HCT116 (cell line): ENCODE measurements at regions not wholly inside any gene's neighbourhood (a gene's known extent, or its start where the extent isn't known, plus 50 kb on each side); places are given as distances from the start of the nearest gene placed in this dataset.
A peak's percentile ranks its signal among the peaks of the same experiment; 100 is the strongest.

ENCODE experiments used
- ATAC-seq: fragments of 200-7000 bp; cut with Tn5 transposase; 2 replicates; pipeline ENCODE4 v1.9.1; 2020; ENCODE audit warnings: mild to moderate bottlenecking, moderate library complexity
- BruUV-seq: library from RNA; stranded (reverse); fragments of 400-500 nt; replicated peaks from 2 replicates; lab custom pipeline; 2021; lab: Mats Ljungman, UMichigan
- CTCF ChIA-PET: fragments of 300-600 bp; sonication (Branson Sonifier 250); formaldehyde crosslinking; loops from one replicate; lab custom pipeline; 2021; ENCODE audit warnings: antibody characterized with exemption; lab: Charles Lee
- POLR2A ChIA-PET: fragments of 300-600, 350-600 bp; sonication (Branson Sonifier 250); formaldehyde crosslinking; loops from one replicate; lab custom pipeline; 2021; ENCODE audit warnings: antibody characterized with exemption; lab: Charles Lee
- RAD21 ChIA-PET, 2 experiments: fragments of 300-600 bp; sonication (Branson Sonifier 250); formaldehyde crosslinking; loops; one replicate each; lab custom pipeline; 2023; ENCODE audit warnings: low total read pairs in 2 of 2; ENCODE audit not compliant: uncharacterized antibody in 2 of 2, unreplicated experiment in 2 of 2, low non-redundant PET in 1 of 2; lab: Charles Lee
- DNase-seq: peaks from one replicate; pipeline ENCODE4 v3.0.0-alpha.2; 2010; ENCODE audit warnings: low read depth, low spot score
- H2AFZ ChIP-seq: fragments of 200-600 bp; shearing (Covaris generic), sonication (generic); 2 replicates; pipeline ENCODE4 v1.6.1; 2017; ENCODE audit warnings: low read depth, mixed run types, mixed read lengths, antibody characterized with exemption, low read length; ENCODE audit not compliant: poor library complexity, severe bottlenecking
- H3K27ac ChIP-seq: 2 replicates; pipeline ENCODE4 v1.5.1; 2012; ENCODE audit warnings: low read depth, low read length
- H3K27me3 ChIP-seq: fragments of 200-600 bp; sonication (generic); 2 replicates; pipeline ENCODE4 v1.6.1; 2016; ENCODE audit warnings: mixed run types, low read length, mixed read lengths; ENCODE audit not compliant: insufficient read depth
- H3K36me3 ChIP-seq, 2 experiments: fragments of 200-500 bp in 1 of 2; fragments of 200-600 bp in 1 of 2; sonication (Bioruptor generic) in 1 of 2; sonication (generic) in 1 of 2; 2 replicates each; pipeline versions ENCODE4 v1.5.1 to v1.6.1; 2014 to 2016; ENCODE audit warnings: low read length in 2 of 2, inconsistent platforms in 1 of 2, mixed read lengths in 1 of 2, mixed run types in 1 of 2; ENCODE audit not compliant: insufficient read depth in 2 of 2, control insufficient read depth in 1 of 2
- H3K4me1 ChIP-seq, 2 experiments: fragments of 200-600 bp in 1 of 2; sonication (generic) in 1 of 2; 2 replicates each; pipeline versions ENCODE4 v1.5.1 to v1.6.1; 2012 to 2017; ENCODE audit warnings: low read length in 2 of 2, inconsistent platforms in 1 of 2, mild to moderate bottlenecking in 1 of 2, mixed read lengths in 1 of 2, mixed run types in 1 of 2, moderate library complexity in 1 of 2; ENCODE audit not compliant: insufficient read depth in 2 of 2, control insufficient read depth in 1 of 2
- H3K4me2 ChIP-seq: fragments of 200-600 bp; sonication (generic); 2 replicates; pipeline ENCODE4 v1.6.1; 2017; ENCODE audit warnings: mixed run types, low read length, mixed read lengths
- H3K4me3 ChIP-seq, 2 experiments: fragments of 200-600 bp in 1 of 2; sonication (generic) in 1 of 2; replicated peaks in 1 of 2; 2 replicates each; pipeline ENCODE4 v1.5.1; 2011 to 2016; ENCODE audit warnings: low read length in 2 of 2, control low read depth in 1 of 2, low read depth in 1 of 2, mild to moderate bottlenecking in 1 of 2, mixed read lengths in 1 of 2, mixed run types in 1 of 2
- H3K79me2 ChIP-seq: fragments of 200-600 bp; sonication (generic); 2 replicates; pipeline ENCODE4 v1.6.1; 2017; ENCODE audit warnings: mild to moderate bottlenecking, mixed run types, low read length, moderate library complexity, mixed read lengths; ENCODE audit not compliant: insufficient read depth
- H3K9ac ChIP-seq: fragments of 200-600 bp; sonication (generic); 2 replicates; pipeline ENCODE4 v1.6.1; 2016; ENCODE audit warnings: low read length, mixed read lengths
- H3K9me2 ChIP-seq: fragments of 200-600 bp; sonication (generic), shearing (Covaris generic); 2 replicates; pipeline ENCODE4 v1.6.1; 2017; ENCODE audit warnings: mixed run types, mild to moderate bottlenecking, moderate library complexity; ENCODE audit not compliant: insufficient read depth
- H3K9me3 ChIP-seq, 2 experiments: fragments of 200-500 bp in 1 of 2; fragments of 200-600 bp in 1 of 2; sonication (Bioruptor generic) in 1 of 2; sonication (generic) in 1 of 2; 2 replicates each; pipeline ENCODE4 v1.6.1; 2014 to 2017; ENCODE audit warnings: low read length in 2 of 2, mixed read lengths in 2 of 2, inconsistent platforms in 1 of 2, low read depth in 1 of 2, mild to moderate bottlenecking in 1 of 2, mixed run types in 1 of 2, moderate library complexity in 1 of 2; ENCODE audit not compliant: control insufficient read depth in 1 of 2, insufficient read depth in 1 of 2
- H4K20me1 ChIP-seq: fragments of 200-600 bp; sonication (generic), shearing (Covaris generic); 2 replicates; pipeline ENCODE4 v1.6.1; 2017; ENCODE audit warnings: mixed run types, mild to moderate bottlenecking, moderate library complexity; ENCODE audit not compliant: insufficient read depth
- ATF3 ChIP-seq: IDR thresholded peaks from 2 replicates; pipeline ENCODE4 v1.6.1; 2012
- CBX3 ChIP-seq: IDR thresholded peaks from 2 replicates; pipeline ENCODE4 v1.6.1; 2012; ENCODE audit warnings: low read depth
- CEBPB ChIP-seq: IDR thresholded peaks from 2 replicates; pipeline ENCODE4 v1.6.1; 2012; ENCODE audit warnings: low read depth
- CTCF ChIP-seq, 3 experiments: fragments of 200-600 bp in 1 of 3; sonication (generic) in 1 of 3; IDR thresholded peaks in 2 of 3; conservative IDR thresholded peaks in 1 of 3; 2 replicates each; pipeline ENCODE4 v1.5.1; 2012 to 2017; ENCODE audit warnings: low read depth in 2 of 3, low read length in 2 of 3, antibody characterized with exemption in 1 of 3, borderline replicate concordance in 1 of 3, control low read depth in 1 of 3, mild to moderate bottlenecking in 1 of 3, mixed read lengths in 1 of 3, mixed run types in 1 of 3, moderate library complexity in 1 of 3; ENCODE audit not compliant: insufficient read depth in 1 of 3
- EGR1 ChIP-seq: IDR thresholded peaks from 2 replicates; pipeline ENCODE4 v1.6.1; 2012; ENCODE audit warnings: low read depth
- EZH2 ChIP-seq: fragments of 200-600 bp; sonication (generic); IDR thresholded peaks from 2 replicates; pipeline ENCODE4 v1.6.1; 2017; ENCODE audit warnings: antibody characterized with exemption, mixed run types
- FOSL1 ChIP-seq: IDR thresholded peaks from 2 replicates; pipeline ENCODE4 v1.6.1; 2012; ENCODE audit warnings: low read depth
- JUND ChIP-seq: IDR thresholded peaks from 2 replicates; pipeline ENCODE4 v1.6.1; 2012
- MAX ChIP-seq: IDR thresholded peaks from 2 replicates; pipeline ENCODE4 v1.6.1; 2012
- POLR2AphosphoS5 ChIP-seq: IDR thresholded peaks from 2 replicates; pipeline ENCODE4 v1.6.1; 2011; ENCODE audit warnings: mild to moderate bottlenecking, low read depth, low read length, moderate library complexity
- RAD21 ChIP-seq: IDR thresholded peaks from 2 replicates; pipeline ENCODE4 v1.6.1; 2012; ENCODE audit warnings: low read depth, mild to moderate bottlenecking
- SIN3A ChIP-seq: IDR thresholded peaks from 2 replicates; pipeline ENCODE4 v1.6.1; 2012; ENCODE audit warnings: low read depth
- SP1 ChIP-seq: IDR thresholded peaks from 2 replicates; pipeline ENCODE4 v1.6.1; 2012; ENCODE audit warnings: low read depth
- SRF ChIP-seq: IDR thresholded peaks from 2 replicates; pipeline ENCODE4 v1.6.1; 2012; ENCODE audit warnings: low read depth
- TCF7L2 ChIP-seq: IDR thresholded peaks from 2 replicates; pipeline ENCODE4 v1.7.0; 2011; ENCODE audit warnings: borderline replicate concordance, inconsistent platforms; ENCODE audit not compliant: insufficient read depth, insufficient read length; ENCODE audit errors: extremely low read depth
- YY1 ChIP-seq: IDR thresholded peaks from 2 replicates; pipeline ENCODE4 v1.6.1; 2011; ENCODE audit warnings: low read length, low read depth, moderate library complexity, mild to moderate bottlenecking; ENCODE audit not compliant: insufficient replicate concordance; ENCODE audit errors: extremely low read depth
- ZBTB33 ChIP-seq: IDR thresholded peaks from 2 replicates; pipeline ENCODE4 v1.6.1; 2011; ENCODE audit warnings: mild to moderate bottlenecking, low read length, moderate library complexity; ENCODE audit not compliant: insufficient replicate concordance; ENCODE audit errors: extremely low read depth
- ZFX ChIP-seq: fragments of 450-650 bp; IDR thresholded peaks from 2 replicates; pipeline ENCODE4 v1.6.1; 2017
- ZNF274 ChIP-seq: fragments of 200-500 bp; sonication (Bioruptor generic); IDR thresholded peaks from 2 replicates; pipeline ENCODE4 v1.6.1; 2014; ENCODE audit warnings: mild to moderate bottlenecking, low read depth, low read length, inconsistent platforms
- intact Hi-C: fragments of 100-400 bp; cut with micrococcal nuclease; formaldehyde crosslinking; loops from 2 replicates; pipeline ENCODE4 v1.10.0; 2022

GRCh38 chr5:145681686-145682085, 153.5 kb downstream of the PRELID2 start:
- no peaks in the 10 kb centered on the region for H3K79me2 ChIP-seq
- no peaks in the 10 kb centered on the region for H3K9me3 ChIP-seq
- H2AFZ ChIP-seq = no peak overlapping the region
- TF ChIP-seq CTCF (IDR thresholded peaks at IDR 0.05 in 2 of 3, conservative IDR thresholded peaks at IDR 0.05 in 1 of 3; ENCODE audit: borderline replicate concordance in 1 of 3, insufficient read depth in 1 of 3, low read depth in 2 of 3, low read length in 2 of 3) (peak; percentile 81 to 93 (median 91)), ATF3 (peak; percentile 91), SP1 (no peak), EZH2 (no peak), MAX (peak; percentile 47; the same call in 1 of the 2 replicates), YY1 (peak; percentile 36), SIN3A (no peak), TCF7L2 (peak; percentile 17), ZNF274 (no peak), JUND (no peak), RAD21 (peak; percentile 79), POLR2AphosphoS5 (peak; percentile 25; the same call in 1 of the 2 replicates), CBX3 (peak; percentile 82), CEBPB (peak; percentile 97), ZBTB33 (no peak), SRF (no peak), FOSL1 (no peak), ZFX (no peak), EGR1 (no peak)
- no peak overlapping the region for H3K4me3 ChIP-seq
- intact Hi-C loops = loop anchor here (1.0 to 10.0 kb wide), 5 partner anchors 131 to 1477 kb away; no protein-coding TSS in a partner anchor
- POLR2A ChIA-PET = interaction anchor here (0.9 kb wide), 1 partner anchor 9 kb away, joined by 3 read pairs; no protein-coding TSS in a partner anchor
- CTCF ChIA-PET = interaction anchor here (0.6 to 1.6 kb wide), 16 partner anchors 9 to 370 kb away, joined by 3 to 13 read pairs (median 4); no protein-coding TSS in a partner anchor
- RAD21 ChIA-PET = interaction anchor here in 1 of 2 experiments (0.7 kb wide), 1 partner anchor 766 kb away, joined by 5 read pairs; no protein-coding TSS in a partner anchor
- no peak overlapping the region for H3K9ac ChIP-seq
- no peak overlapping the region for H3K27ac ChIP-seq
- H3K9me2 ChIP-seq = no peaks in the 10 kb centered on the region
- H3K4me2 ChIP-seq = no peak overlapping the region
- peak; percentile 75 for DNase-seq
- no peaks in the 10 kb centered on the region; a peak in 1 of 4 replicates for H3K4me1 ChIP-seq
- ATAC-seq = peak; percentile 99
- BruUV-seq = no TSS peak
- H4K20me1 ChIP-seq = no peaks in the 10 kb centered on the region
- no peaks in the 10 kb centered on the region for H3K36me3 ChIP-seq
- no peaks in the 10 kb centered on the region for H3K27me3 ChIP-seq
